Stimulated activated CD4-positive, alpha-beta T cell treated with anti-CD3 and anti-CD28 coated beads, Interleukin-15, amount 100 ng/mL, for 1 hour (primary cell): ENCODE measurements at regions not wholly inside any gene's neighbourhood (a gene's known extent, or its start where the extent isn't known, plus 50 kb on each side); places are given as distances from the start of the nearest gene placed in this dataset.

Source experiments
- DNase-seq, 2 donors: peaks; one replicate each; pipeline ENCODE4 v3.0.0-alpha.2; 2020; ENCODE audit warnings: low read depth in 1 of 2, low spot score in 1 of 2

DNA sequence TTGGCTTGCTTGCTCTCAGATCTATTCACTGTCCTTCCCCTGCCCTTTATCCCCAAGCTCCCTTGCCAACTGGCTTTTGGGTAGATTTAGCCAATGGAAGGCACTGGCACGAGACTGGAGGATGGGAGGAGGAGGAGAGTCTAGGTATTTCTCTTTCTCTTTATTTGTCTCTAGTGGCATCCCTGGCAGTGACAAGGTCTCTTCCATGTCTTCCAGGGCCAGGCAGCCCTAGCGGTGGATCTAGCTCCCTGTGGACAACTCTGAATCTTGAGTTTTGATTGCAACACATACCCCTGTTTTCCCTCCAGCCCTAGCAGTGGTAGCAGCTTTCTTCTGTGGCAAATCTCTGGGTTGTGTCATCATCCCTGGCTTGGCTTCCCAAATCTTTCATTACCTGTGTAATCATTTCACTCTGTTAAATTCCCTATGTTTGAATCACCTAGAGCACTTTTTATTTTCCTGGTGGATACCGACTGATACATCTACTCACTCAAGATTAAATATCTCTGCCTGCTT, 171.1 kb upstream of the IRX6 start:
- DNase-seq = no peak

DNA sequence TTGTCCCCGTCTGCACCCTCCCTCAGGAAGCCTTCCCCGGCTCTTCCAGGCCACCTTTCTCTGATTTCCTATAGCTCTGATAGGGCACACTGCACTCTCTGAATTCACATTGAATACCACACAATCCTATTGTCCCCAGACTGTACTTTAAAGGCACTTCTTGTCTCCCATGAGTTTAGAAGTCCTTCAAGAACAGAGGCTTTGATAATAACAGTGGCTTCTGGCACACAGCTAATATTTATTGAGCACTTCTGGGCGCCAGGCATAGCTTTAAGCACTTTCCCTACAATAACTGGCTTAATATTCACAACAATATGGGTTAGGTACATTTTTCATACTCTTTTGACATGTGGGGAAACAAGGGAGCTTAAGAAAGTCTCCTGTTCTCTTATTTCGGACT, 169.7 kb upstream of the IRX6 start:
- DNase-seq = no peak

DNA sequence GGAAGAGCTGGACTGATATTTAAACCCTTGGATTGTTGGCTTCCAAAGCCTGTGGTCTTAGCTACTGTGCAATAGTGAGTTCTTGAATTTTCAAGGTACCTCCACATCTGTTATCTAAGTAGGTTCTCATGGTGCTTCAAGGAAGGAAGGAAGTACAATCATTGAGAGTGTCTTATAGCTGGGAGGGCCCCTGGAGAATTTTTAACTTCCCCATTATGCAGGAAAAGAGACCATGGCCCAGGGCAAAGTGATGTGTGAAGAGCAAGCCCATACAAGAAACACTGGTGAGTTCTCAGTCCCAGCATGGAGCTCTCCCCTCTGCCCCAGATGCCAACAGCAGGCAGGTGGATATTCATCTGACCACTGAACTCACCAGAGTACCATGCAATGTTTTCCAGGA, 169.0 kb upstream of the IRX6 start:
- no peak for DNase-seq

DNA sequence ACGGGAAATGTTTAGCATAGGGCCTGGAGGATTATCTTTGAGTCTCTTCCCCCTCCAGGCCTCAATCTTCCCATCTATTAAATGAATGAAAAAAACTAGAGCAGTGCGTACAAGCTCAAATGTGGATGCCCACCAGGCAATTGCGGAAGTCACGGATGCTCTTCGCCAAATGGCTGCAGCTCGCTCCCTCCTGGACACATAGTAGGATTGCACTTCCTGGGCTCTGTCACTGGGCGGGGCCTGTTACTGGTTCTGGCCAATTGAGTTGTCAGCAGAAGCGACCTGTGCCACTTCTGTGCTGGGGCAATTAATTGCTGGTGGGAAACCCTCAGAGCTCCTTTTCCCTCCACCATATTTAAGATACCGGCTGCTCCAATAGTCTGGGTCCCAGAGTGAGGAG, 168.2 kb upstream of the IRX6 start:
- no peak for DNase-seq

DNA sequence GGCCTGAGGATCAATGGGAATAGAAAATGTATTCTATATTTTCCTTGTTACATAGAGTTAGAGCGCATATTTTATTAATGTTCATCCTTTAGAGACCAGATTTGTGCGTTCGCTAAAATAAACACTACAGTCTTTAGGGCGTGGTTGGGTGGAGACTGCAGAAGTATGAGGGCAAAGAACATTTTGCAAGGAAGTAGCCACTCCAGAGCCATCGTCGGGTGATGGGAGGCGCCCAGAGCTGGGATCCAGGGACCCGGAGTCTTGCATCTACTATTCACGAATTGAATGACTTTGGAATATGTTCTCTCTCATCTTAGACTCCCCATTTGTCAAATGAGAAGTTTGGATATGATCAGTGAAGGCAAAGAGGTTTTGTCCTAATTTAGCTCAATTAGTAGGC, 154.2 kb upstream of the IRX6 start:
- DNase-seq = no peak

DNA sequence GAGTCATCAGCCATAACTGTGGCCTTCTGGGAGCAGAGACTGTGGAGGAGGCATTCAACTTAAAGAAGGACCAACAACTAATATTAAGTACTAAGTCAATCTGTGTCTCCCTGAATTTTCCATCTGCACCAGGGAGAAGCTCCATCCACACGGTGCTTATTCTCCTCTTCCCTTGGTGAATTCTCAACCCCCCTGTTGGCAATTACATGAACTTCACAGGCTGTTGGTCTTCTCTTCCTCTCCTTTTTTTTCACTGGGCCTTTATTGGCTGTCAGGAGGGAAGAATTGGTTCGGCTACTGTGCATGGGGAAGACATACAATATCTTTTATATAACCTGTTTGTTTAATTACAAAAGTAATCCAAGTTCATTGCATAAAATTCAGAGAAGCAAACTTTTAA, 152.8 kb upstream of the IRX6 start:
- DNase-seq = no peak

DNA sequence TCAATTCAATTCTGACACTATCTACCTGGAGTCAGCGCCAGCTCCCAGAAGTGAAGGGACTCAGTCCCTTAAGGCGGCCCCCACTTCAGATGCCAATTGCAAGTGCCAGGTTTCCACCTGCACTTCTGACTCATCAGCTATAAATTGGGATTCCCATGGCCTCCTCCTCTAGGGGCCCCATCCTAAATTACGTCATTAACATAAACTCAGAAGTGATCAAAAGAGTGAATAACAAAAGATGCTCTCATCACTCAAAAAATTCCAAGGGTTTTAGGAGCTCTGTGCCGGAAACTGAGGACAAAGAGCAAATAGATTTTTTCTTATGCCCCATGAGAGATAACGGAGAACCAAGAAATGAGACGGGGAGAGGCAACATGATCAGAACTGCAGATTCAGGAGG, 148.6 kb upstream of the IRX6 start:
- DNase-seq = no peak

DNA sequence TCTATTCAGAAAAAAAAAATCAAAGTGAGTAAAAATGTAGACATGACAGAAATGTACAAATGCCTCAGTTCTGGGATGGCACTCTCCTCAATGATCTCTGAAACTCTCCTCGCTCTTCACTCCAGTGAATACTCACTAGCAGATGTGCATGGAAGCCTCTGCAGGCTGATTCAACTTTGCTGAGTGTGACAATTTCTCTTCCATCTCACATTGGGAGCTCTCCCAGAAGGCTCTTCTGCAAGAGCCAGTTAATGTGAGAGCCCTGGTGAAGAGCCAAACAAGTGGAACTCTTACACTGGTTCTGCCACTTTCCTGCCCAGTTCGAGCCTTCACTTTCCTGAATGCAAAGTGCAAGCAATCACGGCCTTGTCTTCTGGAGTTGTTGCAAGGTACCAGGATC, 147.1 kb upstream of the IRX6 start:
- DNase-seq = no peak

DNA sequence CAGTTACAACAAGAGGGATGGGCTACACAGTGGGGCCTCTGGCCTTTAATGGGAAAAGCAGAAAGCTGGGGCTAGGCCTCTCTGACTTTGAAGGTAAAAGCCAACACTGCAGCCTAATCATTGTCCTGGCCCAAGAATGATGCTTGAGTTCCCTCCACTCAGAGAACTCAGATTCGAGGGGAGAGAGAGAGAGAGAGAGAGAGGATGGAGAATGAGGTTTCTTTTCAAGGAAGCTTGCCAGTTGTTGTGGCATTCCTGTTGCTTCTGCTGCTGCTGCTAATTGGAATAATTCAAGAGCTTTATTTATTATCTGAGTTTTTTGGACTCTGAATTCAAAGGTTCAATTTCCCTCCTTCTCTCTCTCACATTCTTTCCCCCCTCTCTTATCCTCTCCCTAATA, 144.6 kb upstream of the IRX6 start:
- no peak for DNase-seq

DNA sequence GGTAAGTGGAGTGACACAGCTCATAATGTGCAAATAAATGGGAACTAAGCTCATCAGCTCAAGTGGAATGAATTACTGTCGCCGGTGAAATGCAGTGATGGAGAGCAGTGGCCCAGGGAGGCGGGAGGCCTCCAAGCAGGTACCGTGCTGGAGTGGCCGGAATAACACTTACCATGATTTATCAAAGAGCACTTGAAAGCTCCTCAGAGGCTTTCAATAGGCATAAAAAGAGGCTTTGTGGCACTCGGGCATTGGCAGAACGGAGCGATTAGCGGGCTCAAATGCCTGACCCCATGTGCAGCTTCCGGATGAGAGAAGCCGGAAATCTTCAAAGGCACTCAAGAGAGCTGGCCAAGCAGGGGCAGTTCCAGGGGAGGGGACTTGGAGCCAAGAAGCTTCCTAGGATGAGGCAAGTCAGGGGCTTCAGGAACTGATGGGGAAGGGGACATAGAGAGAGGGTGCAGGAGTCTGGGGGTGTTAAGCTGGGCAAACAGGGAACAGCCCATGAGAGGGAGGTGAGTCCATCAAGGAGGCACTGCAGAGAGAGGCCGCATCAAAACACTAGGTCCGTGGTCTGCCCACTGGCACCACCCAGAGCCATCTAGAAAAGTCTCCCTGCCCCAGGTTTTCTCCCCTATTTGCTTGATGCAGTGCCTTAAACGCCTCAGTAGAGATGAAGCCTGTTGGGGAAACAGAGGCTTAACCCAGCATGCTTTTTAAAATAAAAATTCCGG, 144.0 kb upstream of the IRX6 start:
- DNase-seq = no peak

DNA sequence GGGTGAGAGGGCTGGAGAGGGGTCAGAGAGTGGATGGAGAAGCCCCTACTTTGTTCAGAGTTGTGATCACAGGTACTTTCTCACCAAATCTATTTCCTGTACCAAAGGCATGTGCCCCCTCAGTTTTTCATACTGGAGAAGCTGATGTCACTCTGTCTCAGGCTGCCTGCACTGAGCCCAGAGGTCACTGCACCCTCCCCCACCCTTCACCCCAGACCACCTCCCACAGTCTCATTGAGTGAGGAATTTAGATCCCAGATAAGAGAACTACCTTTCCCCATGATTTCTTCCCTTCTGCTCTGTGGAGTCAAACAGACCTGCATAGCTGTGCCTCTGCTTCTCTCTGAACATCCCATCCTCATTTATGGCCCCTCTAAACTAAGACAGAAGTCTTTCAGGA, 140.0 kb upstream of the IRX6 start:
- DNase-seq = no peak

DNA sequence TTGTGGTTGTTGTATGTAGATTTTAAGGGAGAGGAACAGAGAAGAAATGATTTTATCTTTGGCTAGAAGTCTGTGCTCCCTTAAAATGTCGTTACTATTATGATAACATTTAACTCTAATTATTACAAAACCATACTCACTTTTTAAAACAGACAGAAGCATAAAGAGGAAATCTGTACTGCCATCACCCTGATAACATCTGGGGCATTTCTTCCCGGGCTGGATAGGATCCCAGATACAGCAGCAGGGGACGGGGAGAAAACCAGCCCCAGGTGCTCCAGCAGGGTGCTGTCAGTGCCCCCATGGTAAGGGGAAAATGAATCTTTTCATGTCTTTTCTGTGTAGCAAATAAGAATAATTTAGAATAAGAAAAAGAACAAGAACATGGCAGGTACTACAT, 139.4 kb upstream of the IRX6 start:
- no peak for DNase-seq

DNA sequence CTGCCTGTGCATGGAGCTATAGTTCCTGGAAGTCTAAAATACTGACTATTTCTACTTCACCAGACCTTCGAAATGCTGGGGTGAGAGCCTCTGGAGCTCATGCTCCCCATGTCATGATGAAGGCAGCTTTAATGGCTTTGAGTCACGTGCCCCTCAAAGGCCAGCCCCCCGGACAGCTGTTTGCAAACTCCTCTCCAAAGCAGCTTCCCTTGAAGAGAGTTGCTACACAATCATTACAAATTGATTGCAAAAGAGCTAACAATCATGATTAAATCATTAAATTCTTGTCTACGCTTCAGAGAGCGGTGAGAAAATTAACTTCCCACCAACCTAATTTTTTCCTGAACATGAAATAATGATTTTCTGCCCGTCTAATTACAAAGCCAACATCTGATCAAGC, 134.8 kb upstream of the IRX6 start:
- DNase-seq = no peak

DNA sequence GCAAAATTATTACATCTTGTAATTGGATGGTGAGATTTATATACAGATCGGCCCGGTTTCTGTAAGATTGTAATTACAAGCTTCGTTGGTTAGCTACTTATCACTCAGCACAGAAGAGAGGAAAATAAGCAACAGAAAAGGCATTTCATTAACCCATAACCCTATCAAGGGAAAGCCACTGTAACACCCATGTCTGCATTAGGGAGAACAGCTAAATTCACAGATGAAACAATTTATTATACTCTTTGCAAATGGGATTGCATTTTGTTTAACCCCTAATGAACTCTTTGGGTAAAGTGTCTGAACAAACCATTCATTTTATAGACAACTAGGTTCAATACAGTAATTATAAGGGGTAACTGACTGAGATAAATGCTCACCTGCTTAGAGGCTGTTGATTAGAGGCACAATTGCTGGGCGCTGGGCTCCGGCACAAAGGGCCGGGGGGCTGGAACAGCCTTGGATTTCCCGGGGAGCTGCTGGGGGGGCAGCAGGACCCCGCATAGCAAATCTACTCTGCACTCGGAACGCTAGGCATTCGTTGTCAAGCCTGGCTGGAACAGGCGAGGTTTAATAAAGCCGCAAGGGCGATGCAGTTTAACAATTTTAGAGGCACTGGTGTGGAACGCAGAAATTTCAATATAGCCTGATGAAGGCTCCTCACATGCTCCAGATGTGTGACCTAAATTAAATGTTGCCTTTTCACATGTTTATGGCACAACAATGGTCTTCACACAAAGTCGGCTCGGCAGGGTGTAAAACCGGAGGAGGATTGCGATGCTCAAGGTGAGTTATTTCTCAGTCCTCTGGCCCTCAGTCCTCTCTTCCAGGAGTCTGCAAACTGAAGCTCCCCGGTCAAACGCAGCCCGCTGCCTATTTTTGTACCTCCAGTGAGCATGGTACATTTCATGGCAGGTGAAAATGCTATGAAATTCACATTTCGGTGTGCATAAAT, 134.0 kb upstream of the IRX6 start:
- DNase-seq = no peak

DNA sequence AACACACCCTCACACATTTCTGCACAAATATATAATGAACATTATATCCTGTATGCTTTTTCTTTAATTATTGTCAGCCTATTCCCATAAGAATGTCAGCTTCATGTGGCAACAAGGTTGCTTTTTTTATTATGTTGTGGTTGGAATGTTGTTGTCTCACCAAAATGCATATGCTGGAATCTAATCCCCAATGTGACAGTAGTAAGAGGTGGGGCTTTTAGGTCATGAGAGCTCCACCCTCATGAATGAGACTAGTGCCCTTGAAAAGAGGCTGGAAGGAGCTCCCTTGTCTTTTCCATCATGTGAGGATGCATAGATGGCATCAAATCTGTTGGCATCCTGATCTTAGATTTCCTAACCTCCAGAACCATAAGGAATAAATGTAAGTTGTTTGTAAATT, 131.3 kb upstream of the IRX6 start:
- no peak for DNase-seq

DNA sequence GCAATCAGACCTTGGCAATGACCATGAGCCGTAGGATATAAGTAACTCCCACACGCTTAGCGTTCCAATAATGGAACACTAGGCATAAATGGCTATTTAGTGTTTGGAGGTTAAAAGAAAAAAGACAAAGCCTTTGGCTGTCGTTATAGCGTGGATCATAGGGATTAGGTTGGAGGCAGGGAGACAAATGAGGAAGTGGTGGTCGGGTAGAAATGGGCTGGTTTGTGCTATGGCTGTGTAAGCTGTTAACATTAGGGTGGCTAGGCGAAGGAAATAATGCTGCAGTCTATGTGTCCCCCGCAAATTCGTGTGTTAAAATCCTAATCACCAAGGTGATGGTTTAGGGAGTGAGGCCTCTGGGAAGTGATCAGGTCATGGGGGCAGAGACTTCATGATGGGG, 120.4 kb upstream of the IRX6 start:
- no peak for DNase-seq

DNA sequence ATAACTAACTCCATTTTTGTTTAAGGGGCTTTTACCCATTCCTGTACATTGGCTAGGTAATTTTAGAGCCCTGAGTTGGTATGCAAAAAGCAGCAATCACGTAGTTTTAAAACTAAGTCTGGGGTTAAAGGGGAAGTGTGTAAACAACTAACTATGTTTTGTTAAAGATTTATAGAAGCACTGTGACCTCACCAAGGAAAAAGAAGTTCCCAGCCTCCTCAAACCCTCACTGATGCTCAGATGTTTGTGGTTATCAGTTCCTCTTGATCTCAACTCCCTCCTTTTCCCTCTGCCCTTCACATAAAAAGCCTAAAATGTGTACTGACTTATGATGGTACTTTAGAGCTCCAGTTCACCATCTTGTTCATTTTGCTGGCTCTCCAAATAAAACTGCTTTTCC, 119.9 kb upstream of the IRX6 start:
- no peak for DNase-seq

DNA sequence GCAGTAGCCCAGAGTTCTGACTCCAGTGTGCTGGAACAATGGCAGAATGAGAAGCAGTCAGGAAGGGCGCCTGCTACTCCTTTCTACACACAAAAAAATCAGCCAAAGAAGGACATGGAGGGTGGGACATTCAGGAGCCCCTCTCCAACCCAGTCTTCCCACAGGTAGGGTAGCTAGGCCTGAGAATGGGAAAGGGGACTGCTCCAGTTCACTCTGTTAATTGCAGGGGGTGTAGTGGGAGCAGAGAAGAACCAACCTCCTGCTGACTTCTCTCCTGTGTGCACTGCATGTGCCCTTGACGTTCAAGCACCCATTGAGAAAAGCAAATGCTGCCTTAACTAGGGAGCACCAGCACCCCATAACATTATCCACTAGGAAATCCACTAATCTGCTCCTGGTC, 119.1 kb upstream of the IRX6 start:
- no peak for DNase-seq

DNA sequence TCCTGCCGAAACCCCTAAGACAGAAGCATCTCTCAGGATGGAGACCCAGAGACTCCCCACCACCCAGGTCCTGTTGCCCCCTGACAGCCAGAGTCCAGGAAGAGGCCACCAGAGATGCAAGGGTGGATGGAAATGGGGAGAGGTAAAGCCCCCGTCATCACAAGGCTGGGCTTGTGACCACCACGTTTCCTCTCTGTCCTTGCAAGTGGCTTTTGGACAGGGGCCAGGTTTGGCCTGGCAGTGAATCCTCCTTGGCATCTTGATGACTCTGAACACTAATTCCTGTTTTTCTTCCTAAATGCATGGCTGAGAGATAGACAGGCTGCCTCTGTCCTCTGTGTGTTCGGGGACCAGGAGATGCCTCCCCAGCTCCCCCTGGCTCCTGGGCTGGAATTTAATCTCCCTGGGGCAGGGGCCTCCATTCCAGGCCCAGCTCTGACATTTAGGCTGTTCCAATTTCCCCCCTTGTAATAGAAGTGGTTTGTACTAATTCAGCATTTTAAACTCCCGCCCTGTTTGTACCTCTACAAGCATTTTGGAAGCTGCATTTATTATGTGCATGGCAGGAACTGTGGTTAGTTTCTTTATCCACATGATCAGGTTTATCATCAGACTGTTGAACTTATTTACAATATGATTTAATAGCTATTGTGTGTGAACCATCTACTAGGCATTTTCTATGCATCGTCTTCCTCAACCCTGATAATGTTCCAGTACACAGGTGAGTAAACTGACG, 116.1 kb upstream of the IRX6 start:
- DNase-seq = no peak

DNA sequence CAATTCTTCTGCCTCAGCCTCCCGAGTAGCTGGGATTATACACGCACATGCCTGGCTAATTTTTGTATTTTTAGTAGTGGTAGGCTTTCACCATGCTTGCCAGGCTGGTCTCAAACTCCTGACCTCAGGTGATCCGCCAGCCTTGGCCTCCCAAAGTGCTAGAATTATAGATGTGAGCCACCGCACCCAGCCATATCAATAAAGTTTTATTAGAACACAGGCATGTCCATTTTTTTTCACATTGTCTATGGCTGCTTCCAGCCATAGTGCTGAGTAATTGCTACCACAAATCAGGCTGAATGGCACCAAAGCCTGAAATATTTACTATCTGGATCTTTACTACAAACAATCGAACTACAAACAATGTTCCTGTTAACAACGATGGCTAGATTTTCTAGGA, 114.4 kb upstream of the IRX6 start:
- no peak for DNase-seq

DNA sequence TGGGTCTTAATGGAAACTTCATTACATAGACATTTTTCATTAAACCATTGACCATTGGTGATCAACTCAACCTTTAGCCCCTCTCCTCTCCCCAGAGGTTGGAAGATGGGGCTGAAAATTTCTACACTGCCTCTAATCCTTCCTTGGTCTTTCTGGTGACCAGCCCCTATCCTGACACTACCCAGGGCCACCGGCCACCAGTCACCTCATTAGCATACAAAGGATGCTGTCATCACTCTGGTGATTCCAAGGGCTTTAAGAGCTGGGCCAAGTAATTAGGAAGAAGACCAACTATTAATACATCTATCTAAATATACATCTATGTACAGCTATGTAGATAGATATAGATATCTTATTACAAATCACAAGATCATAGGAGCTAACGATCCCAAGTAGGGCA, 111.2 kb upstream of the IRX6 start:
- no peak for DNase-seq

DNA sequence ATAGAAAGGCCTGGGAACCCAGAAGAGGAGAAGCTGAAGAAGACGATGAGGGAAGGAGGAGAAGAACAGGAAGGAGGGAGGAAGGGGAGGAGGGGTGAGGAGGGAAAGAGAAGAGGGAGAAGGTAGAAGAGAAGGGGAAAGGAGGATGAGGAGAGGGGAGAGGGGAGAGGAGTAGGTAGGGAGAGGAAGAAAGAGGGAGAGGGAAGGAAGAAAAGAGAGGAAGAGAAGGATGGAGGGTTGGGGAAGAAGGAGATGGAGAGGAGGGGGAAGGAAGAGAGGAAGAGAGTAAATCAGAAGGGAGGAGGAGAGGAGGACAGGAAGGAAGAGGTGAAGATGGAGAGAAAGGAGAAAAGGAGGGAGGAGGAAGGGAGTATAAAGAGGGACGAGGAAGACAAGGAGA, 109.6 kb upstream of the IRX6 start:
- DNase-seq = no peak
